Spleen (tissue), 11 donors: ENCODE measurements at regions not wholly inside any gene's neighbourhood (a gene's known extent, or its start where the extent isn't known, plus 50 kb on each side); places are given as distances from the start of the nearest gene placed in this dataset.

ENCODE experiments used
- DNase-seq: peaks from one replicate; pipeline ENCODE4 v3.0.0-alpha.2; 2020
- H3K27ac ChIP-seq, 8 donors: fragments of 200-600 bp; sonication (generic) in 7 of 8; 1 replicate in 4 of 8; 2 replicates in 4 of 8; pipeline versions ENCODE4 v1.5.0 to v1.8.0; 2016 to 2021; ENCODE audit warnings: inconsistent platforms in 4 of 8, mild to moderate bottlenecking in 4 of 8, moderate library complexity in 1 of 8
- H3K27me3 ChIP-seq, 7 donors: fragments of 200-600 bp; sonication (generic) in 6 of 7; replicated peaks in 1 of 7; 1 replicate in 4 of 7; 2 replicates in 3 of 7; pipeline versions ENCODE4 v1.5.0 to v1.8.0; 2016 to 2021; ENCODE audit warnings: inconsistent platforms in 3 of 7, mild to moderate bottlenecking in 1 of 7
- H3K36me3 ChIP-seq, 6 donors: fragments of 200-600 bp; sonication (generic) in 5 of 6; 1 replicate in 4 of 6; 2 replicates in 2 of 6; pipeline versions ENCODE4 v1.5.0 to v1.8.0; 2016 to 2021; ENCODE audit warnings: inconsistent platforms in 2 of 6
- H3K4me1 ChIP-seq, 6 donors: fragments of 200-600 bp; sonication (generic) in 5 of 6; 1 replicate in 3 of 6; 2 replicates in 3 of 6; pipeline versions ENCODE4 v1.5.0 to v1.8.0; 2016 to 2021; ENCODE audit warnings: inconsistent platforms in 3 of 6
- H3K4me3 ChIP-seq, 8 donors: fragments of 200-600 bp; sonication (generic) in 7 of 8; 1 replicate in 4 of 8; 2 replicates in 4 of 8; pipeline versions ENCODE4 v1.5.0 to v1.8.0; 2016 to 2021; ENCODE audit warnings: inconsistent platforms in 4 of 8, mild to moderate bottlenecking in 4 of 8, moderate library complexity in 2 of 8
- H3K9me3 ChIP-seq, 8 donors: fragments of 200-600 bp; sonication (generic) in 7 of 8; 1 replicate in 4 of 8; 2 replicates in 4 of 8; pipeline versions ENCODE4 v1.5.0 to v1.8.0; 2016 to 2021; ENCODE audit warnings: inconsistent platforms in 4 of 8
- CTCF ChIP-seq, 11 experiments: fragments of 200-600 bp in 7 of 11; fragments of 450-650 bp in 4 of 11; sonication (generic) in 4 of 11; IDR thresholded peaks in 8 of 11; conservative IDR thresholded peaks in 3 of 11; 1 replicate in 7 of 11; 2 replicates in 4 of 11; pipeline versions ENCODE4 v1.4.0 to v1.8.0; 2016 to 2021; ENCODE audit warnings: antibody characterized with exemption in 11 of 11, inconsistent platforms in 4 of 11, mild to moderate bottlenecking in 1 of 11
- POLR2A ChIP-seq, 3 donors: fragments of 450-650 bp; IDR thresholded peaks; one replicate each; pipeline ENCODE4 v1.5.1; 2017; ENCODE audit warnings: antibody characterized with exemption in 3 of 3, mild to moderate bottlenecking in 1 of 3
- POLR2AphosphoS5 ChIP-seq, 3 donors: sonication (generic); formaldehyde crosslinking; IDR thresholded peaks; one replicate each; pipeline ENCODE4 v1.5.1; 2017; ENCODE audit warnings: antibody characterized with exemption in 3 of 3
- WGBS, 5 donors: extraction: QIAGEN DNeasy Blood & Tissue Kit in 3 of 5; methylation state at CpG; one replicate each; pipeline versions ENCODE4 v1.1.5 to v1.1.7; 2013 to 2018; 5-methylcytosine and 5-hydroxymethylcytosine counted together
- intact Hi-C: fragments of 100-400 bp; cut with DNase I; formaldehyde crosslinking; loops from one replicate; pipeline ENCODE4 v1.15.0; 2023; ENCODE audit warnings: low total_unique reads
- donor health status: healthy with polysubstance abuse.
- donor health status: DM: no; HTN: no; CAD: no; lungs with moderate emphysema.
- donor health status: DM: no; HTN: no; CAD: no.
- donor health status: Bipolar disorder and iron deficiency.
- donor health status: healthy.
- donor health status: DM: no; HTN: no; CAD: no.
- donor health status: DM: yes; HTN: yes; CAD: no.

GRCh38 chr6:159110013-159110412 is 59.2 kb upstream of the FNDC1 start:
- peaks cover 17 to 82% (median 70%) of the 10 kb centered on the region in 6 donors for H3K4me1 ChIP-seq
- 30 to 46% (median 40%) methylated on average over 3 of the region's 3 CpGs for WGBS, 5 donors
- intact Hi-C loops = no loop called here
- DNase-seq = no peak
- TF ChIP-seq CTCF (IDR thresholded peaks at IDR 0.05 in 8 of 11, conservative IDR thresholded peaks at IDR 0.05 in 3 of 11) = peak; percentile 41 to 76 (median 64)
- TF ChIP-seq POLR2AphosphoS5 (IDR thresholded peaks at IDR 0.05) = no peak
- H3K36me3 ChIP-seq = no peaks in the 10 kb centered on the region
- H3K9me3 ChIP-seq = no peaks in the 10 kb centered on the region
- H3K4me3 ChIP-seq = no peak overlapping the region
- peak overlapping the region in 4 of 8 donors; percentile 20 to 93 (median 88) for H3K27ac ChIP-seq
- H3K27me3 ChIP-seq = no peaks in the 10 kb centered on the region

- Histone ChIP-seq H3K27me3 (no peaks in the 10 kb centered on the region), H3K4me3 (no peak overlapping the region), H3K9me3 (no peaks in the 10 kb centered on the region), H3K27ac (peak overlapping the region in 5 of 8 donors; percentile 20 to 93 (median 87)), H3K36me3 (no peaks in the 10 kb centered on the region), H3K4me1 (peaks cover 19 to 82% (median 69%) of the 10 kb centered on the region in 6 donors)
- WGBS, 5 donors = 5 to 89% (median 42%) methylated on average over 1 of the region's 1 CpG
- no peak for DNase-seq
- no peak for TF ChIP-seq POLR2AphosphoS5 (IDR thresholded peaks at IDR 0.05)
- TF ChIP-seq CTCF (IDR thresholded peaks at IDR 0.05 in 8 of 11, conservative IDR thresholded peaks at IDR 0.05 in 3 of 11) = no peak
- intact Hi-C loops = loop anchor here (10.0 kb wide), 1 partner anchor 105 kb away; the partner anchor contains the start of gene RSPH3
Observed at GRCh38 chr6:159109391-159109790, 59.8 kb upstream of the FNDC1 start.

- H3K36me3 ChIP-seq = no peaks in the 10 kb centered on the region
- intact Hi-C loops = loop anchor here (10.0 kb wide), 1 partner anchor 104 kb away; the partner anchor contains the start of gene RSPH3
- 93 to 97% (median 95%) methylated on average over 10 of the region's 10 CpGs for WGBS, 5 donors
- no peak for TF ChIP-seq POLR2A (IDR thresholded peaks at IDR 0.05)
- no peak for TF ChIP-seq CTCF (IDR thresholded peaks at IDR 0.05 in 8 of 11, conservative IDR thresholded peaks at IDR 0.05 in 3 of 11)
- no peak for TF ChIP-seq POLR2AphosphoS5 (IDR thresholded peaks at IDR 0.05)
- peak overlapping the region; percentile 66 to 93 (median 87) for H3K27ac ChIP-seq
- no peaks in the 10 kb centered on the region for H3K9me3 ChIP-seq
- no peak overlapping the region for H3K4me3 ChIP-seq
- H3K27me3 ChIP-seq = no peaks in the 10 kb centered on the region
- DNase-seq = no peak
- H3K4me1 ChIP-seq = peaks cover 27 to 82% (median 69%) of the 10 kb centered on the region in 6 donors
Observed at GRCh38 chr6:159108426-159108985, 60.7 kb upstream of the FNDC1 start.

- H3K4me1 ChIP-seq = peaks cover 29 to 85% (median 67%) of the 10 kb centered on the region in 6 donors
- peak; percentile 93 for DNase-seq
- no peaks in the 10 kb centered on the region for H3K27me3 ChIP-seq
- intact Hi-C loops = loop anchor here (10.0 kb wide), 1 partner anchor 103 kb away; the partner anchor contains the start of gene RSPH3
- H3K4me3 ChIP-seq = peak overlapping the region in 6 of 8 donors; percentile 12 to 55 (median 22)
- H3K9me3 ChIP-seq = no peaks in the 10 kb centered on the region
- 28 to 41% (median 32%) methylated on average over 19 of the region's 19 CpGs for WGBS, 5 donors
- H3K27ac ChIP-seq = peak overlapping the region; percentile 66 to 93 (median 87)
- TF ChIP-seq POLR2A (IDR thresholded peaks at IDR 0.05) = no peak
- TF ChIP-seq CTCF (IDR thresholded peaks at IDR 0.05 in 8 of 11, conservative IDR thresholded peaks at IDR 0.05 in 3 of 11) = no peak
- peak in 2 of 3 donors; percentile 69 to 79 for TF ChIP-seq POLR2AphosphoS5 (IDR thresholded peaks at IDR 0.05)
- no peaks in the 10 kb centered on the region for H3K36me3 ChIP-seq
Observed at GRCh38 chr6:159107451-159108260, 61.5 kb upstream of the FNDC1 start.
